Osteocyte (in vitro differentiated cells): ENCODE measurements at regions not wholly inside any gene's neighbourhood (a gene's known extent, or its start where the extent isn't known, plus 50 kb on each side); places are given as distances from the start of the nearest gene placed in this dataset.

Source experiments
- DNase-seq: peaks from one replicate; pipeline ENCODE4 v3.0.0; 2021; ENCODE audit warnings: mixed read lengths; ENCODE audit not compliant: unreplicated experiment; ENCODE audit errors: extremely low spot score
- H3K27ac Mint-ChIP-seq: one replicate; pipeline ENCODE4 v1.8.0; 2021; ENCODE audit warnings: mild to moderate bottlenecking, mixed read lengths; ENCODE audit not compliant: unreplicated experiment
- H3K27me3 Mint-ChIP-seq: one replicate; pipeline ENCODE4 v1.8.0; 2021; ENCODE audit warnings: mixed read lengths; ENCODE audit not compliant: unreplicated experiment
- H3K36me3 Mint-ChIP-seq: one replicate; pipeline ENCODE4 v1.8.0; 2021; ENCODE audit warnings: mixed read lengths; ENCODE audit not compliant: unreplicated experiment
- H3K4me1 Mint-ChIP-seq: one replicate; pipeline ENCODE4 v1.8.0; 2021; ENCODE audit warnings: mixed read lengths; ENCODE audit not compliant: unreplicated experiment
- H3K4me3 Mint-ChIP-seq: one replicate; pipeline ENCODE4 v1.8.0; 2021; ENCODE audit warnings: mild to moderate bottlenecking, moderate library complexity, mixed read lengths; ENCODE audit not compliant: unreplicated experiment
- H3K9me3 Mint-ChIP-seq: one replicate; pipeline ENCODE4 v1.8.0; 2021; ENCODE audit warnings: mixed read lengths; ENCODE audit not compliant: unreplicated experiment
- TF ChIP-seq, protein P1 (sequence below): fragments of 200-600 bp; sonication (generic); IDR thresholded peaks from 2 replicates; pipeline ENCODE4 v1.5.0; 2021; ENCODE audit warnings: antibody characterized with exemption, mild to moderate bottlenecking, moderate library complexity

DNA sequence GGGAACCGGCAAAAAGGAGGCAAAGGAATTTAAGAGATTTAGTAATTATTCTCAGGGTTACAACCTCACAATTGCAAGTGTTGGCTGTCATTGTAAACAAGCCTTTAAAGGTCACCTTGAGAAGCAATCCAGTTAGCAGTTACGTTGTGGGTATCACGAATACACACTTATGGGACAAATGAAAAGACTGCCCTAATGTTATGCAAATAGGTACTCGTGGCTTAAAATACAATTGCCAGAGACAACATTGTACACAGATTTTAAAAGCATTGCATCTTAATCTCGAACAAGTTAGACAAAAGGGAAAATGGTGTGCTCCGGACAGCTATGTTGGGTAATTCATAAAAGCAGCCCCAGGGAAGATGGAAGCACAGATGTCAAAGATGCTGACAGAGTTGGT, 120.5 kb upstream of the ZC3H12A start:
- no peaks in the 10 kb centered on the region for H3K36me3 Mint-ChIP-seq
- H3K4me1 Mint-ChIP-seq, result no peaks in the 10 kb centered on the region
- TF ChIP-seq, protein P1, sequence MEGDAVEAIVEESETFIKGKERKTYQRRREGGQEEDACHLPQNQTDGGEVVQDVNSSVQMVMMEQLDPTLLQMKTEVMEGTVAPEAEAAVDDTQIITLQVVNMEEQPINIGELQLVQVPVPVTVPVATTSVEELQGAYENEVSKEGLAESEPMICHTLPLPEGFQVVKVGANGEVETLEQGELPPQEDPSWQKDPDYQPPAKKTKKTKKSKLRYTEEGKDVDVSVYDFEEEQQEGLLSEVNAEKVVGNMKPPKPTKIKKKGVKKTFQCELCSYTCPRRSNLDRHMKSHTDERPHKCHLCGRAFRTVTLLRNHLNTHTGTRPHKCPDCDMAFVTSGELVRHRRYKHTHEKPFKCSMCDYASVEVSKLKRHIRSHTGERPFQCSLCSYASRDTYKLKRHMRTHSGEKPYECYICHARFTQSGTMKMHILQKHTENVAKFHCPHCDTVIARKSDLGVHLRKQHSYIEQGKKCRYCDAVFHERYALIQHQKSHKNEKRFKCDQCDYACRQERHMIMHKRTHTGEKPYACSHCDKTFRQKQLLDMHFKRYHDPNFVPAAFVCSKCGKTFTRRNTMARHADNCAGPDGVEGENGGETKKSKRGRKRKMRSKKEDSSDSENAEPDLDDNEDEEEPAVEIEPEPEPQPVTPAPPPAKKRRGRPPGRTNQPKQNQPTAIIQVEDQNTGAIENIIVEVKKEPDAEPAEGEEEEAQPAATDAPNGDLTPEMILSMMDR, result no peak
- no peaks in the 10 kb centered on the region for H3K27me3 Mint-ChIP-seq
- H3K27ac Mint-ChIP-seq, result no peak overlapping the region
- no peak for DNase-seq
- no peaks in the 10 kb centered on the region for H3K9me3 Mint-ChIP-seq
- no peak overlapping the region for H3K4me3 Mint-ChIP-seq

DNA sequence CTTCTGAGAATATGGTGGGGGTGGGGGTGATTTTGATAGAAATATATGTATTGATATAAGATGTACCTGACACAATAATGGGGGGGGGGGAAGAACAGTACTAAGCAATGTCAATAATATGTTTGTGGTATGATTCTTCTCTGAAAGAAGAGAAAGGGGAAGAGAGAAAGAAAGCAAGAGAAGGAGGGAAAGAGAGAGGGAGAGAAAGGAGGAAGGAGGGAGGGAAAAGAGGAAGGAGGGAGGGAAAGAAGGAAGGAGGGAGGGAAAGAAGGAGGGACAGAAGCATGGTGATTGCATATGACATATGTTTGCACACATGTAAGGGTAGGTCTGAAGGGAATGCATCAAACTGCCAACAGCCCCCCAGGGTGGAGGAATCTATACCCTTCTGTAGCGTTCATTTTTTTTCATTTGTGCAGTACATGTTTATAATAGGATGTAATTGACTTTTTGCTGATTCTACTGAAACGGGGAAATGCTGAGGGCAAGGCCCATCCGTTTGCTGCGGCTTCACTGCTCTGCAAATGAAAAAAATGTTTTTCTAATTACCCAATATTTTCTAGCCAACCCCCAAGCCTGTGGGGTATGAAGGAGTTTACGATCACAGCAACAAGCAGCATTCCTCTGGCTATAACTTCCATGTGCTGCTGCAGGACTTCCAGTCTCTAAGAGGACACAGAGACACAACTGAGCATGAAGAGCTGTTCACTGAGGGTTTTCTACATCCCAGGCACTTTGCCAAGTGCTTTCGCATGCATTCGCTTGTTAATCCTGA, 119.3 kb upstream of the ZC3H12A start:
- no peaks in the 10 kb centered on the region for H3K4me1 Mint-ChIP-seq
- DNase-seq, result no peak
- no peaks in the 10 kb centered on the region for H3K27me3 Mint-ChIP-seq
- no peak overlapping the region for H3K4me3 Mint-ChIP-seq
- TF ChIP-seq, protein P1, result no peak
- H3K27ac Mint-ChIP-seq, result no peak overlapping the region
- H3K36me3 Mint-ChIP-seq, result no peaks in the 10 kb centered on the region
- no peaks in the 10 kb centered on the region for H3K9me3 Mint-ChIP-seq

DNA sequence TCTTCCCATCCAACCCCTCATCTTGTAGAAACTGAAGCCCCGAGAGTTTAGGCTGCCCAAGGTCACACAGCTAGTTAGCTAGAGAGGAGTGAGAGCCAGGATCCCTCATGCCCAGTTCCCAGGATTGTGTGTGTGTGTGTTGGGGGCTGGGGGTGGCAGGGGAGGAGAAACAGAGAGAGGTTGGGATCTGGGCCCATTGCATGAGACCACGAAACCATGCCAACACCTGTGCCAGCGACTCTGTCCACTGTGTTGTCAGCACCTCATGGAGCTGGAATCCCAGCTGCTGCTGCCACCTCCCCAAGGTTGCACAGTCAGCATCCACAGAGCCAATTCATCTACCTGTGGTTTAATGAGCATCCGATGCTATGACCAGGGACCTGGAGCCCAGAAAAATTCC, 115.4 kb upstream of the ZC3H12A start:
- Mint-ChIP-seq H3K27me3 (no peaks in the 10 kb centered on the region), H3K27ac (no peak overlapping the region), H3K9me3 (no peaks in the 10 kb centered on the region), H3K4me1 (no peaks in the 10 kb centered on the region), H3K36me3 (no peaks in the 10 kb centered on the region), H3K4me3 (no peak overlapping the region)
- DNase-seq, result no peak
- TF ChIP-seq, protein P1, result no peak

DNA sequence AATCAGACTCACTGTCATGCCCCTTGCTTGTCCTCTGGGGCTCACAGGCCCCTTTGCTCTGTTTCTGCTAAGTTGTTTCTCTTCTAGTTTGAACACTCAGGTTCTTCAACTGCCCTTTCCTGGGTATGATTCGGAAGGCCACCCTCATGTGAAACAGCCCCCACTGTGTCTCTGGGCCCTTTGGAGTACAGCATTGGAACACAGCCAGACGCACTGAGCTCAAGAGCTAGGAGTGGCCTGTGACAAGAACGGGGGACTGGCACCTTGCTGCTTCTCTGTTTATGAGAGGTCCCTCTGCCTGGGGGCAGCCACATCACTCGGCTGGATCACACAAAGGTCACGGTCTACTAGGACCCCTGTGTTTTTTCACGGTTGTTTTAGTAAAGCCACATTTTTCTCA, 114.4 kb upstream of the ZC3H12A start:
- no peaks in the 10 kb centered on the region for H3K27me3 Mint-ChIP-seq
- no peak overlapping the region for H3K27ac Mint-ChIP-seq
- no peaks in the 10 kb centered on the region for H3K36me3 Mint-ChIP-seq
- H3K4me3 Mint-ChIP-seq, result no peak overlapping the region
- DNase-seq, result no peak
- H3K4me1 Mint-ChIP-seq, result no peaks in the 10 kb centered on the region
- no peaks in the 10 kb centered on the region for H3K9me3 Mint-ChIP-seq
- TF ChIP-seq, protein P1, result no peak

DNA sequence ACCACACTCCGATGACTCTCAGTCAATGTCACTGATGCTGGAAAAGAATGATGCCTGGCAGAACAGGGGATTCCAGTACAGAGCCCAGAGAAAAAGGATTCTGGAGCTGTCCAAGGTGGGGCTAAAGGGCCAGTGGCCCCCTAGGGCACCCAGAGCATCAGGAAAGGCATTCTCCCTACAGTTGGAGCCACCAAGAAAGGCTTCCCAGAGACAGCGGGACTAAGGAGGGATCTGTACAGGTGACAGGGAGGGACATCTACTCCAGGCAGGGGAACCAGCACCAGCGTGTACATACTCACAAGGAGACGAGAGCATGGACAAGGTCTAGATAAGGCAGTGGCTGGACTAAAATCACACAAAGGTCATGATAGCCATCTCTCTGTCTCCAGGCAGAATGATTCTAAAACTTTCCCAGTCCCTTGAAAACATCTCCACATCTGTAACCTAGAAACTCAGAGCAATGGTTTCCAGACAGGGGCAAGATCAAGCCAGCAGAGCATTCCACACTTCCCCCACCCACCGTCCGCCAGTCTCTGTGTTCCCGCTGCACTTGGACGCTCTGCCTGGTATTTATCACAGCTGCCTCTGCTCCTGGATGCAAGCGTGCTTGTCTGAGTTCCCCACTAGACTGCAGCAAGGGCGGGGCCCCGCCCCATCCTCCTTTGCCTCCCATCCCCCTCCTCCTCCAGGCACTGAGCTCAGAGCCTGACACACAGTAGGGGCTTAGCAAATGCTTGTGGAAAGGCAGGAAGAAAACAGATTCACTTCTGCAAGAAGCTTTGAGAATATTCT, 111.6 kb upstream of the ZC3H12A start:
- no peak overlapping the region for H3K4me3 Mint-ChIP-seq
- H3K4me1 Mint-ChIP-seq, result no peaks in the 10 kb centered on the region
- no peaks in the 10 kb centered on the region for H3K9me3 Mint-ChIP-seq
- H3K36me3 Mint-ChIP-seq, result no peaks in the 10 kb centered on the region
- no peak overlapping the region for H3K27ac Mint-ChIP-seq
- no peaks in the 10 kb centered on the region for H3K27me3 Mint-ChIP-seq
- TF ChIP-seq, protein P1, result no peak
- DNase-seq, result no peak
